GM12892 (cell line): ENCODE measurements at regions not wholly inside any gene's neighbourhood (a gene's known extent, or its start where the extent isn't known, plus 50 kb on each side); places are given as distances from the start of the nearest gene placed in this dataset.

Source experiments
- POLR2A ChIP-seq: IDR thresholded peaks from 2 replicates; pipeline ENCODE4 v1.6.1; 2011; ENCODE audit warnings: low read depth, low read length, control low read depth
- POLR2AphosphoS5 ChIP-seq: IDR thresholded peaks from 2 replicates; pipeline ENCODE4 v1.6.1; 2011; ENCODE audit warnings: low read depth, low read length, control low read depth
- TAF1 ChIP-seq: IDR thresholded peaks from 2 replicates; pipeline ENCODE4 v1.6.1; 2011; ENCODE audit warnings: low read depth, mild to moderate bottlenecking, control low read depth, low read length, borderline replicate concordance

GRCh38 chr11:96567176-96567575, 177.4 kb downstream of the JRKL start:
- TF ChIP-seq POLR2AphosphoS5 = no peak
- TF ChIP-seq POLR2A = no peak
- no peak for TF ChIP-seq TAF1
